OCI-LY7 (cell line): ENCODE measurements at regions not wholly inside any gene's neighbourhood (a gene's known extent, or its start where the extent isn't known, plus 50 kb on each side); places are given as distances from the start of the nearest gene placed in this dataset.

Experiments
- BruUV-seq: library from RNA; stranded (reverse); fragments of 400-500 nt; replicated peaks from 2 replicates; lab custom pipeline; 2021; lab: Mats Ljungman, UMichigan
- CTCF ChIA-PET: fragments of 300-600 bp; sonication (Branson Sonifier 250); formaldehyde crosslinking; loops from one replicate; lab custom pipeline; 2022; ENCODE audit warnings: antibody characterized with exemption; ENCODE audit not compliant: unreplicated experiment; lab: Charles Lee
- POLR2A ChIA-PET: fragments of 300-600 bp; sonication (Branson Sonifier 250); formaldehyde crosslinking; loops from one replicate; lab custom pipeline; 2022; ENCODE audit warnings: antibody characterized with exemption; lab: Charles Lee
- DNase-seq: peaks from one replicate; pipeline ENCODE4 v3.0.0-alpha.2; 2015; ENCODE audit warnings: low spot score
- H2AFZ ChIP-seq: fragments of 200-600 bp; sonication (generic), shearing (Covaris generic); 2 replicates; pipeline ENCODE4 v1.6.1; 2014; ENCODE audit warnings: mild to moderate bottlenecking, antibody characterized with exemption, low read length, moderate library complexity
- H3K27ac ChIP-seq: fragments of 200-600 bp; sonication (generic); 2 replicates; pipeline ENCODE4 v1.5.1; 2014; ENCODE audit warnings: mixed run types, low read depth, mild to moderate bottlenecking, moderate library complexity, low read length, inconsistent platforms; ENCODE audit not compliant: poor library complexity, severe bottlenecking
- H3K36me3 ChIP-seq: fragments of 200-600 bp; sonication (generic); 2 replicates; pipeline ENCODE4 v1.6.1; 2014; ENCODE audit warnings: mild to moderate bottlenecking, antibody characterized with exemption, low read length, moderate library complexity, mixed read lengths; ENCODE audit not compliant: insufficient read depth
- H3K4me1 ChIP-seq: fragments of 200-600 bp; sonication (generic); 2 replicates; pipeline ENCODE4 v1.5.1; 2014; ENCODE audit warnings: mild to moderate bottlenecking, low read length; ENCODE audit not compliant: insufficient read depth, poor library complexity, severe bottlenecking
- H3K4me2 ChIP-seq: fragments of 200-600 bp; sonication (generic); 2 replicates; pipeline ENCODE4 v1.6.1; 2014; ENCODE audit warnings: mild to moderate bottlenecking, low read length
- H3K4me3 ChIP-seq: fragments of 200-600 bp; sonication (generic); 2 replicates; pipeline ENCODE4 v1.5.1; 2014; ENCODE audit warnings: mild to moderate bottlenecking, low read depth, low read length; ENCODE audit not compliant: poor library complexity, severe bottlenecking
- H3K79me2 ChIP-seq: fragments of 200-600 bp; sonication (generic); 2 replicates; pipeline ENCODE4 v1.6.1; 2016; ENCODE audit warnings: low read depth, mild to moderate bottlenecking, low read length, moderate library complexity, mixed read lengths; ENCODE audit not compliant: insufficient read depth
- H3K9me2 ChIP-seq: fragments of 200-600 bp; sonication (generic); 2 replicates; pipeline ENCODE4 v1.6.1; 2016; ENCODE audit warnings: mild to moderate bottlenecking, low read length, mixed read lengths; ENCODE audit not compliant: insufficient read depth
- H3K9me3 ChIP-seq: fragments of 200-600 bp; sonication (generic); 2 replicates; pipeline ENCODE4 v1.6.1; 2014; ENCODE audit warnings: mild to moderate bottlenecking, mixed run types, low read length, mixed read lengths
- H4K20me1 ChIP-seq: fragments of 200-600 bp; sonication (generic); 2 replicates; pipeline ENCODE4 v1.6.1; 2014; ENCODE audit warnings: mild to moderate bottlenecking, antibody characterized with exemption, low read length, moderate library complexity, mixed read lengths; ENCODE audit not compliant: insufficient read depth
- EZH2phosphoT487 ChIP-seq: fragments of 200-600 bp; sonication (generic); IDR thresholded peaks from 2 replicates; pipeline ENCODE4 v1.6.1; 2018; ENCODE audit warnings: low read depth, borderline replicate concordance, mild to moderate bottlenecking, mixed run types, antibody characterized with exemption, low read length, moderate library complexity, mixed read lengths
- intact Hi-C: fragments of 100-400 bp; cut with micrococcal nuclease; formaldehyde crosslinking; loops from one replicate; pipeline ENCODE4 v1.10.0; 2022; ENCODE audit not compliant: unreplicated experiment
- TF ChIP-seq, protein P1 (sequence below): fragments of 200-600 bp; sonication (generic); conservative IDR thresholded peaks from 2 replicates; pipeline ENCODE4 v1.5.1; 2014; ENCODE audit warnings: mild to moderate bottlenecking, antibody characterized with exemption, low read length, moderate library complexity, mixed read lengths

- DNase-seq, result no peak
- ChIA-PET CTCF (no interaction called here), POLR2A (no interaction called here)
- Histone ChIP-seq H4K20me1 (no peaks in the 10 kb centered on the region), H3K79me2 (no peaks in the 10 kb centered on the region), H3K9me2 (no peaks in the 10 kb centered on the region), H3K4me3 (no peak overlapping the region), H3K27ac (no peak overlapping the region), H2AFZ (no peak overlapping the region), H3K36me3 (no peaks in the 10 kb centered on the region), H3K9me3 (no peaks in the 10 kb centered on the region), H3K4me1 (no peaks in the 10 kb centered on the region), H3K4me2 (no peak overlapping the region)
- no peak for TF ChIP-seq EZH2phosphoT487
- TF ChIP-seq, protein P1, sequence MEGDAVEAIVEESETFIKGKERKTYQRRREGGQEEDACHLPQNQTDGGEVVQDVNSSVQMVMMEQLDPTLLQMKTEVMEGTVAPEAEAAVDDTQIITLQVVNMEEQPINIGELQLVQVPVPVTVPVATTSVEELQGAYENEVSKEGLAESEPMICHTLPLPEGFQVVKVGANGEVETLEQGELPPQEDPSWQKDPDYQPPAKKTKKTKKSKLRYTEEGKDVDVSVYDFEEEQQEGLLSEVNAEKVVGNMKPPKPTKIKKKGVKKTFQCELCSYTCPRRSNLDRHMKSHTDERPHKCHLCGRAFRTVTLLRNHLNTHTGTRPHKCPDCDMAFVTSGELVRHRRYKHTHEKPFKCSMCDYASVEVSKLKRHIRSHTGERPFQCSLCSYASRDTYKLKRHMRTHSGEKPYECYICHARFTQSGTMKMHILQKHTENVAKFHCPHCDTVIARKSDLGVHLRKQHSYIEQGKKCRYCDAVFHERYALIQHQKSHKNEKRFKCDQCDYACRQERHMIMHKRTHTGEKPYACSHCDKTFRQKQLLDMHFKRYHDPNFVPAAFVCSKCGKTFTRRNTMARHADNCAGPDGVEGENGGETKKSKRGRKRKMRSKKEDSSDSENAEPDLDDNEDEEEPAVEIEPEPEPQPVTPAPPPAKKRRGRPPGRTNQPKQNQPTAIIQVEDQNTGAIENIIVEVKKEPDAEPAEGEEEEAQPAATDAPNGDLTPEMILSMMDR, result no peak
- no TSS peak for BruUV-seq
- intact Hi-C loops, result no loop called here
Measured at GRCh38 chr6:168939796-168940195, 313.9 kb downstream of the THBS2 start.

GRCh38 chr6:168939041-168939440 lies 314.6 kb downstream of the THBS2 start:
- Histone ChIP-seq H3K4me2 (no peak overlapping the region), H3K79me2 (no peaks in the 10 kb centered on the region), H3K27ac (no peak overlapping the region), H3K9me2 (no peaks in the 10 kb centered on the region), H3K36me3 (no peaks in the 10 kb centered on the region), H2AFZ (no peak overlapping the region), H3K9me3 (no peaks in the 10 kb centered on the region), H3K4me1 (no peaks in the 10 kb centered on the region), H3K4me3 (no peak overlapping the region), H4K20me1 (no peaks in the 10 kb centered on the region)
- intact Hi-C loops, result no loop called here
- DNase-seq, result no peak
- BruUV-seq, result no TSS peak
- ChIA-PET CTCF (no interaction called here), POLR2A (no interaction called here)
- no peak for TF ChIP-seq EZH2phosphoT487
- TF ChIP-seq, protein P1, result no peak

- POLR2A ChIA-PET, result no interaction called here
Measured at GRCh38 chr6:168938546-168938945, 315.1 kb downstream of the THBS2 start.

More at GRCh38 chr6:168938546-168938945, 315.1 kb downstream of the THBS2 start:
- H3K27ac ChIP-seq, result no peak overlapping the region
- H3K9me2 ChIP-seq, result no peaks in the 10 kb centered on the region
- H3K4me3 ChIP-seq, result no peak overlapping the region
- H3K4me1 ChIP-seq, result no peaks in the 10 kb centered on the region
- H3K79me2 ChIP-seq, result no peaks in the 10 kb centered on the region
- BruUV-seq, result no TSS peak
- no peak for TF ChIP-seq EZH2phosphoT487
- TF ChIP-seq, protein P1, result no peak
- no peaks in the 10 kb centered on the region for H3K36me3 ChIP-seq
- DNase-seq, result no peak
- CTCF ChIA-PET, result no interaction called here
- intact Hi-C loops, result no loop called here
- no peak overlapping the region for H2AFZ ChIP-seq
- no peaks in the 10 kb centered on the region for H3K9me3 ChIP-seq
- H3K4me2 ChIP-seq, result no peak overlapping the region
- no peaks in the 10 kb centered on the region for H4K20me1 ChIP-seq
